Adrenal gland (tissue), 5 donors: ENCODE measurements at regions not wholly inside any gene's neighbourhood (a gene's known extent, or its start where the extent isn't known, plus 50 kb on each side); places are given as distances from the start of the nearest gene placed in this dataset.

Source experiments
- POLR2A ChIP-seq, 2 donors: fragments of 450-650 bp; IDR thresholded peaks; one replicate each; pipeline ENCODE4 v1.6.1; 2017; ENCODE audit warnings: antibody characterized with exemption in 2 of 2, mild to moderate bottlenecking in 2 of 2, moderate library complexity in 1 of 2
- TF ChIP-seq, protein P1 (sequence below), 6 experiments: fragments of 450-650 bp in 4 of 6; fragments of 200-600 bp in 2 of 6; sonication (generic) in 1 of 6; IDR thresholded peaks; 1 replicate in 5 of 6; 2 replicates in 1 of 6; pipeline versions ENCODE4 v1.5.1 to v1.8.0; 2016 to 2021; ENCODE audit warnings: antibody characterized with exemption in 6 of 6, mild to moderate bottlenecking in 2 of 6, moderate library complexity in 1 of 6
- donor health status: DM: no; HTN: no; CAD: no.

DNA sequence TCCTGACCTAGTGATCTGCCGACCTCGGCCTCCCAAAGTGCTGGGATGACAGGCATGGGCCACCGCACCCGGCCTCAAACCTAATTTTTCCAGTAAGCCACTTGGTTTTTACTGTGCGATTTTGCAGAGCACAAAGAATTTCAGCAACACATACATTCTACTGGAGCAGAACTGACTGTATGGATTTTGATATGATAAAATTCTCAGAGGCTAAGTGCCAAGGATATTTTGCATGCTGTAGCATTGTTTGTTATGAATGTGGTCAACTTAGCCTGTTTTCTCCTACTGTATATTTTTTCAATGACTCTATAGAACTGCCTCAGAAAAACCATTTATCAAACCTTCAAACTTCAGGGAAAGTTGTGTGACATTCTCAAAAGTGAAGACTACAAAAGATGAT is 89.2 kb downstream of the FAT3 start:
- no peak for TF ChIP-seq POLR2A (IDR thresholded peaks at IDR 0.05)
- TF ChIP-seq, protein P1, sequence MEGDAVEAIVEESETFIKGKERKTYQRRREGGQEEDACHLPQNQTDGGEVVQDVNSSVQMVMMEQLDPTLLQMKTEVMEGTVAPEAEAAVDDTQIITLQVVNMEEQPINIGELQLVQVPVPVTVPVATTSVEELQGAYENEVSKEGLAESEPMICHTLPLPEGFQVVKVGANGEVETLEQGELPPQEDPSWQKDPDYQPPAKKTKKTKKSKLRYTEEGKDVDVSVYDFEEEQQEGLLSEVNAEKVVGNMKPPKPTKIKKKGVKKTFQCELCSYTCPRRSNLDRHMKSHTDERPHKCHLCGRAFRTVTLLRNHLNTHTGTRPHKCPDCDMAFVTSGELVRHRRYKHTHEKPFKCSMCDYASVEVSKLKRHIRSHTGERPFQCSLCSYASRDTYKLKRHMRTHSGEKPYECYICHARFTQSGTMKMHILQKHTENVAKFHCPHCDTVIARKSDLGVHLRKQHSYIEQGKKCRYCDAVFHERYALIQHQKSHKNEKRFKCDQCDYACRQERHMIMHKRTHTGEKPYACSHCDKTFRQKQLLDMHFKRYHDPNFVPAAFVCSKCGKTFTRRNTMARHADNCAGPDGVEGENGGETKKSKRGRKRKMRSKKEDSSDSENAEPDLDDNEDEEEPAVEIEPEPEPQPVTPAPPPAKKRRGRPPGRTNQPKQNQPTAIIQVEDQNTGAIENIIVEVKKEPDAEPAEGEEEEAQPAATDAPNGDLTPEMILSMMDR (IDR thresholded peaks at IDR 0.05): no peak
